Lung (tissue), 11 donors: ENCODE measurements at regions not wholly inside any gene's neighbourhood (a gene's known extent, or its start where the extent isn't known, plus 50 kb on each side); places are given as distances from the start of the nearest gene placed in this dataset.

Experiments used
- ATAC-seq: fragments of 200-7000 bp; cut with Tn5 transposase; one replicate; pipeline ENCODE4 v1.9.1; 2020; ENCODE audit warnings: moderate number of reproducible peaks; ENCODE audit not compliant: insufficient read depth, low FRiP score
- DNase-seq, 3 donors: peaks; one replicate each; pipeline ENCODE4 v3.0.0-alpha.2; 2013 to 2017
- H3K27ac ChIP-seq, 2 donors: one replicate each; pipeline ENCODE4 v1.5.1; 2013; ENCODE audit warnings: mild to moderate bottlenecking in 2 of 2, moderate library complexity in 2 of 2, control low read depth in 1 of 2, inconsistent platforms in 1 of 2, low read depth in 1 of 2, low read length in 1 of 2
- H3K27me3 ChIP-seq, 3 donors: one replicate each; pipeline ENCODE4 v1.5.1; 2013; ENCODE audit warnings: low read length in 2 of 3; ENCODE audit not compliant: control insufficient read depth in 3 of 3, insufficient read depth in 3 of 3
- H3K36me3 ChIP-seq, 4 donors: one replicate each; pipeline ENCODE4 v1.5.1; 2013; ENCODE audit warnings: low read length in 4 of 4, mild to moderate bottlenecking in 1 of 4, moderate library complexity in 1 of 4; ENCODE audit not compliant: control insufficient read depth in 4 of 4, insufficient read depth in 4 of 4
- H3K4me1 ChIP-seq, 5 donors: one replicate each; pipeline ENCODE4 v1.5.1; 2013; ENCODE audit warnings: low read length in 5 of 5, mild to moderate bottlenecking in 2 of 5, moderate library complexity in 1 of 5; ENCODE audit not compliant: control insufficient read depth in 5 of 5, insufficient read depth in 5 of 5
- H3K4me3 ChIP-seq: one replicate; pipeline ENCODE4 v1.5.1; 2013; ENCODE audit warnings: mild to moderate bottlenecking, control low read depth, moderate library complexity
- H3K9ac ChIP-seq, 2 donors: one replicate each; pipeline ENCODE4 v1.5.1; 2013; ENCODE audit warnings: low read length in 2 of 2, control low read depth in 1 of 2; ENCODE audit not compliant: insufficient read depth in 1 of 2
- H3K9me3 ChIP-seq, 4 donors: one replicate each; pipeline ENCODE4 v1.5.1; 2013; ENCODE audit warnings: low read length in 3 of 4, mild to moderate bottlenecking in 1 of 4, moderate library complexity in 1 of 4; ENCODE audit not compliant: control insufficient read depth in 4 of 4, insufficient read depth in 3 of 4
- WGBS, 2 donors: extraction: QIAGEN DNeasy Blood & Tissue Kit; methylation state at CpG; one replicate each; pipeline ENCODE4 v1.1.7; 2013; 5-methylcytosine and 5-hydroxymethylcytosine counted together
- TF ChIP-seq, protein P1 (sequence below): IDR thresholded peaks from 2 replicates; pipeline ENCODE4 v1.5.1; 2012; ENCODE audit warnings: mild to moderate bottlenecking; ENCODE audit errors: control extremely low read depth, extremely low read depth
- donor health status: control.
- donor health status: control.
- donor health status: Bipolar disorder and iron deficiency.
- donor health status: healthy.
- donor health status: DM: yes; HTN: yes; CAD: no.

DNA sequence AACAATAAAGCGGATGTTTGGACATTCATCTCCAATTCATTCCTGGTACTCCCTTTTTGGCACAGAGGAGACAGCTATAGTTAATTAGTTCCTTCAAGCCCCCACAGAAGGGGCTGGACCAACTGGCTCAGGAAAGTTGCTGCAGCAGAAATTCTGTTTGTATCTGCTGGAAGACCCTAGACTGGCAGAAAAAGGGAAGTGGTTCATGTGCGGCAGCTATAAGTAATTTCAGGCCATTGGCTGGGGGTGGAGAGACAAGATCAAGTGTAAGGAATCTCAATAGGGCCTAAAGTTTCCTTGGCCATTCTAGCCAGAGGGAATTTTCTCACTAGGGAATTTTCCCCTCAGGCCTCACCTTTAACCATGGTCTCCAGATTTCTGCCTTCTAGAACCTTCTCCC, 89.9 kb upstream of the DHX15 start:
- Histone ChIP-seq H3K9me3 (peaks cover 0 to 3% (median 0%) of the 10 kb centered on the region in 4 donors), H3K36me3 (no peaks in the 10 kb centered on the region), H3K27me3 (no peaks in the 10 kb centered on the region), H3K9ac (no peak overlapping the region), H3K4me3 (no peak overlapping the region), H3K27ac (no peak overlapping the region), H3K4me1 (peaks cover 0 to 6% (median 0%) of the 10 kb centered on the region in 5 donors)
- TF ChIP-seq, protein P1, sequence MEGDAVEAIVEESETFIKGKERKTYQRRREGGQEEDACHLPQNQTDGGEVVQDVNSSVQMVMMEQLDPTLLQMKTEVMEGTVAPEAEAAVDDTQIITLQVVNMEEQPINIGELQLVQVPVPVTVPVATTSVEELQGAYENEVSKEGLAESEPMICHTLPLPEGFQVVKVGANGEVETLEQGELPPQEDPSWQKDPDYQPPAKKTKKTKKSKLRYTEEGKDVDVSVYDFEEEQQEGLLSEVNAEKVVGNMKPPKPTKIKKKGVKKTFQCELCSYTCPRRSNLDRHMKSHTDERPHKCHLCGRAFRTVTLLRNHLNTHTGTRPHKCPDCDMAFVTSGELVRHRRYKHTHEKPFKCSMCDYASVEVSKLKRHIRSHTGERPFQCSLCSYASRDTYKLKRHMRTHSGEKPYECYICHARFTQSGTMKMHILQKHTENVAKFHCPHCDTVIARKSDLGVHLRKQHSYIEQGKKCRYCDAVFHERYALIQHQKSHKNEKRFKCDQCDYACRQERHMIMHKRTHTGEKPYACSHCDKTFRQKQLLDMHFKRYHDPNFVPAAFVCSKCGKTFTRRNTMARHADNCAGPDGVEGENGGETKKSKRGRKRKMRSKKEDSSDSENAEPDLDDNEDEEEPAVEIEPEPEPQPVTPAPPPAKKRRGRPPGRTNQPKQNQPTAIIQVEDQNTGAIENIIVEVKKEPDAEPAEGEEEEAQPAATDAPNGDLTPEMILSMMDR = no peak
- 47 to 74% methylated on average over 2 of the region's 2 CpGs for WGBS, 2 donors
- DNase-seq (no peak), ATAC-seq (no peak)

DNA sequence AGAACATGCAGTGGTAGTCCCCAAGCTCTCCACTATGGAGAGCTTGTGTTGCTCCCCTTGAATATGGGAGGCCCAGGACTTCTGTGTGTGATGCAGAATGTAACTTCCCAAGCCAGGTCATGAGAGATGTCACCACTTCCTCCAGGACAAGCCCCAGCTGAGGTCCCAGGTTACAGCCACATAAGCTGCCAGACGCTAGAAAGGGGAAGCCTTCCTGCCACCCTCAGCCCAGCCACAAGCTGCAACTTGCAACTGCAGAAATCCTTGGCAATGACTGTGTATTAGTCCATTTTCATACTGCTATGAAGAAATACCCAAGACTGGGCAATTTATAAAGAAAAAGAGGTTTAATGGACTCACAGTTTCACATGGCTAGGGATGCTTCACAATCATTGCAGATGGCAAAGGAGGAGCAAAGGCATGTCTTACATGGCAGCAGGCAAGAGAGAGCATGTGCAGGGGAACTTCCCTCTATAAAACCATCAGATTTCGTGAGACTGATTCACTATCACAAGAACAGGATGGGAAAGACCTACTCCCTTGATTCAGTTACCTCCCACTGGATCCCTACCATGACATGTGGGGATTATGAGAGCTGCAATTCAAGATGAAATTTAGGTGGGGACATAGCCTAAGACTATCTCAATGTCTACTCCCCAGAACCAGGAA, 91.5 kb upstream of the DHX15 start:
- no peak for ATAC-seq
- H3K4me3 ChIP-seq = no peak overlapping the region

DNA sequence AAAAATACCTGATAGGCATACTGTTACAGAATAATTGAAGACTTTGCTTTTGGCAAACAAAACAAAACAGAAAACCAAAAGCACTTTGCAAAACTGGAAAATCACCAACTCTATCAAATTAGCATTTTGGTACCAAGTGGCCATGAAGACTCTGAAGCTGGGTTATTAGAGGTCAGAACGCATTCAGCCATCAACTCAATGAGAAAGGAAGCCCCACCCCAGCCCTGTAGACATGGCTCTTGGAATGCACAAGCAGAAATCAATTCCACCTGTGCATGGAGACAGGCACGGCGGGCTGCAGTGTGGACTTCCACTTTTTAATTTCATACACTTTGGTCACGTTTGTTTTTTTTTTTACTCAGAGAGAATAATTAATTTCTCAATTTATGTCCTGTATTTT, 93.6 kb upstream of the DHX15 start:
- DNase-seq = no peak
- Histone ChIP-seq H3K4me3 (no peak overlapping the region), H3K36me3 (no peaks in the 10 kb centered on the region), H3K9me3 (peaks cover 0 to 3% (median 0%) of the 10 kb centered on the region in 4 donors), H3K27me3 (no peaks in the 10 kb centered on the region), H3K27ac (no peak overlapping the region), H3K4me1 (peaks cover 0 to 7% (median 0%) of the 10 kb centered on the region in 5 donors), H3K9ac (no peak overlapping the region)
- WGBS, 2 donors = 66 to 68% methylated on average over 4 of the region's 4 CpGs
- TF ChIP-seq, protein P1 = no peak
- no peak for ATAC-seq

More for the DNA sequence above, 91.5 kb upstream of the DHX15 start:
- Histone ChIP-seq H3K27me3 (no peaks in the 10 kb centered on the region), H3K36me3 (no peaks in the 10 kb centered on the region), H3K9me3 (peaks cover 0 to 3% (median 0%) of the 10 kb centered on the region in 4 donors), H3K27ac (no peak overlapping the region), H3K4me1 (peaks cover 0 to 5% (median 0%) of the 10 kb centered on the region in 5 donors), H3K9ac (no peak overlapping the region)
- 39 to 58% methylated on average over 2 of the region's 2 CpGs for WGBS, 2 donors
- DNase-seq = no peak
- TF ChIP-seq, protein P1 = no peak
